ENCODE measurements at regions not wholly inside any gene's neighbourhood (a gene's known extent, or its start where the extent isn't known, plus 50 kb on each side); places are given as distances from the start of the nearest gene placed in this dataset.
A peak's percentile ranks its signal among the peaks of the same experiment; 100 is the strongest.

GRCh38 chr3:117080872-117081271 lies 371.3 kb downstream of the TUSC7 start:
- no peak overlapping the region for H2BK15ac ChIP-seq (ENCODE audit: low read length)
- no peak overlapping the region for H3K27ac ChIP-seq (ENCODE audit: low read depth, low read length)
- no peak overlapping the region for H3K4me3 ChIP-seq (ENCODE audit: extremely low read depth in 1 of 4, insufficient read depth in 2 of 4, low read depth in 3 of 4, low read length in 4 of 4)
- H3K23ac ChIP-seq (ENCODE audit: insufficient read length), result no peak overlapping the region
- no peak for TF ChIP-seq TAF7 (optimal IDR thresholded peaks at IDR 0.05; ENCODE audit: borderline replicate concordance, low read depth, low read length)
- TF ChIP-seq JUND (IDR thresholded peaks at IDR 0.05; ENCODE audit: low read length), result peak; percentile 67
- TF ChIP-seq HDAC2 (IDR thresholded peaks at IDR 0.05; ENCODE audit: borderline replicate concordance in 1 of 2, low read depth in 2 of 2, low read length in 2 of 2), result 0 out of 4 replicates have a peak, but pooled peaks of 1 of the 2 experiments have one; percentile 27
- TF ChIP-seq POU5F1 (IDR thresholded peaks at IDR 0.05; ENCODE audit: low read depth, low read length), result no peak
- peak; percentile 66; the same call in 1 of the 2 replicates for TF ChIP-seq TEAD4 (IDR thresholded peaks at IDR 0.05; ENCODE audit: low read depth, low read length)
- TF ChIP-seq TBP (IDR thresholded peaks at IDR 0.05; ENCODE audit: low read depth, low read length), result no peak
- no peak overlapping the region for H4K5ac ChIP-seq (ENCODE audit: insufficient read length, low read depth, low read length)
- H3K4me1 ChIP-seq (replicated peaks in 1 of 4; ENCODE audit: control insufficient read depth in 3 of 4, insufficient read depth in 4 of 4, low read length in 3 of 4), result peaks cover 5 to 11% (median 7%) of the 10 kb centered on the region in 4 experiments; a peak in 5 of 7 replicates
- peak overlapping the region; percentile 26 to 29; a peak in 2 of 4 replicates for H3K4me2 ChIP-seq (ENCODE audit: insufficient read depth in 1 of 2, low read depth in 2 of 2, low read length in 2 of 2)
- H3K79me2 ChIP-seq (ENCODE audit: control insufficient read depth in 1 of 2, insufficient read depth in 2 of 2, low read length in 2 of 2), result no peaks in the 10 kb centered on the region
- H3K79me1 ChIP-seq (ENCODE audit: low read depth, low read length), result no peaks in the 10 kb centered on the region
- H3K23me2 ChIP-seq (ENCODE audit: low read depth, low read length), result no peaks in the 10 kb centered on the region
- H2AK5ac ChIP-seq (ENCODE audit: low read depth, low read length), result no peak overlapping the region
- H2BK5ac ChIP-seq (ENCODE audit: low read depth, low read length), result no peak overlapping the region
- no peak overlapping the region for H2BK12ac ChIP-seq (ENCODE audit: low read depth, low read length)
- WGBS, 2 experiments (ENCODE audit: extremely low coverage in 1 of 2, insufficient coverage in 1 of 2, insufficient read length in 1 of 2, insufficient replicate concordance in 2 of 2, low coverage in 1 of 2, low lambda C conversion rate in 2 of 2, missing lambda C conversion rate in 1 of 2), result 9% methylated on average over 2 of the region's 2 CpGs; no CpG with 5 or more reads in 1 of the 2 experiments
- no peaks in the 10 kb centered on the region for H4K20me1 ChIP-seq (replicated peaks in 1 of 2; ENCODE audit: control insufficient read depth in 1 of 2, insufficient read depth in 2 of 2, low read length in 2 of 2)
- H3K9me3 ChIP-seq (ENCODE audit: insufficient read depth in 2 of 2, low read depth in 1 of 2, low read length in 1 of 2), result no peaks in the 10 kb centered on the region
- H3K27me3 ChIP-seq (replicated peaks in 1 of 4; ENCODE audit: control insufficient read depth in 3 of 4, extremely low read depth in 1 of 4, insufficient read depth in 3 of 4, low read length in 3 of 4), result no peaks in the 10 kb centered on the region
- H2BK20ac ChIP-seq (ENCODE audit: low read length), result no peak overlapping the region
- POLR2A ChIA-PET (ENCODE audit: partially characterized antibody), result no interaction called here
- H2AFZ ChIP-seq (ENCODE audit: low read length), result no peak overlapping the region
- no peak overlapping the region for H3K4ac ChIP-seq (replicated peaks; ENCODE audit: insufficient read length, low read depth, low read length)
- no peak overlapping the region for H3K18ac ChIP-seq (ENCODE audit: extremely low read depth, low read length)
- no peak overlapping the region for H3K56ac ChIP-seq (replicated peaks; ENCODE audit: insufficient read length, low read depth, low read length)
- CTCF ChIA-PET (ENCODE audit: partially characterized antibody), result interaction anchor here (1.1 to 1.3 kb wide), 2 partner anchors 22 to 112 kb away, joined by 3 to 4 read pairs; no protein-coding TSS in a partner anchor
- peak; percentile 80 for FAIRE-seq
- no peak overlapping the region for H2BK120ac ChIP-seq (replicated peaks; ENCODE audit: low read depth, low read length)
- no peaks in the 10 kb centered on the region for H3K36me3 ChIP-seq (ENCODE audit: control insufficient read depth in 2 of 4, insufficient read depth in 4 of 4, low read length in 3 of 4)
- no peak overlapping the region for H3K14ac ChIP-seq (ENCODE audit: insufficient read length)
- H4K91ac ChIP-seq (replicated peaks; ENCODE audit: insufficient read length, low read length), result no peak overlapping the region
- peak in 1 of 2 experiments; percentile 29 for DNase-seq (ENCODE audit: low read depth in 1 of 2, low spot score in 2 of 2)
- no peak overlapping the region for H3K9ac ChIP-seq (replicated peaks in 1 of 4; ENCODE audit: extremely low read depth in 1 of 4, low read depth in 3 of 4, low read length in 3 of 4)
- H4K8ac ChIP-seq (ENCODE audit: extremely low read depth, insufficient read depth, low read length), result no peak overlapping the region
